NCI-H345 treated with DMSO at 0.1 percent for 48 hours (cell line): ENCODE measurements at regions not wholly inside any gene's neighbourhood (a gene's known extent, or its start where the extent isn't known, plus 50 kb on each side); places are given as distances from the start of the nearest gene placed in this dataset.
A peak's percentile ranks its signal among the peaks of the same experiment; 100 is the strongest.
"Not testable (repeated sequence)": the region's sequence is repeated elsewhere in the genome, so short reads cannot be mapped to it uniquely, and the experiment has no call there.

Experiments
- DNase-seq: peaks from one replicate; lab custom pipeline; 2025; ENCODE audit not compliant: unreplicated experiment; lab: John Stamatoyannopoulos, UW

DNA sequence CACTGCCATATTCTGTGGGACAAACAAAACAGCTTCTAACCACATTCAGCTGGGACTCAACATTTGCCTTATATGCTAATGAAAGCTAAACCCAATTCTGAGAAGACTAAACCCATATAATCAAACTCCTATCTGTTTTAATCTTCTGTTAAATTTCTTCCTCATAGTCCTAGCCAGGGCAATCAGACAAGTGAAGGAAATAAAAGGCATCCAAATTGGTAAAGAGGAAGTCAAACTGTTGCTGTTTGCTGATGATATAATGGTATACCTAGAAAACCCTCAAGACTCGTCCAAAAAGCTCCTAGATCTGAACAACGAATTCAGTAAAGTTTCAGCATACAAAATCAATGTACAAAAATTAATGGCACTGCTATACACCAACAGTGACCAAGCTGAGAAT, 157.1 kb downstream of the PHLDA1 start:
- no peak for DNase-seq

DNA sequence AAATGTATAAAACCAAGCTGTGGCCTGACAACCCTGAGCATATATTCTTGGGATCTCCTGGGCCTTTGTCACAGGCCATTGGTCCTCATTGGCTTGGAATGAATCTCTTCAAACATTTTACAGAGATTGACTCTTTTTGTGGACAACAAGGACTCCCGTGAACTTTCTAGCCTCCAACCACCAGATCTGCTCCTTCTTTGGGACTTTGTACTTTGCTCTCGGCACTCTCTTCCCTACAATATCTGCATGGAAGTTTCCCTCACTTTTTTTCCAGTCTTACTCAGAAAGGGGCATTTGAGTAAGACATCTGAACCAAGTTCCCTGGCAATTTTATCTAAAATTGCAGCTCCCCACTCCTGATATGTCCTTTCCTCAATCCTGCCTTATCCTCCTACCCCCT, 158.8 kb downstream of the PHLDA1 start:
- no peak for DNase-seq

GRCh38 chr12:75870878-75871277, 160.7 kb downstream of the PHLDA1 start:
- DNase-seq = no peak

DNA sequence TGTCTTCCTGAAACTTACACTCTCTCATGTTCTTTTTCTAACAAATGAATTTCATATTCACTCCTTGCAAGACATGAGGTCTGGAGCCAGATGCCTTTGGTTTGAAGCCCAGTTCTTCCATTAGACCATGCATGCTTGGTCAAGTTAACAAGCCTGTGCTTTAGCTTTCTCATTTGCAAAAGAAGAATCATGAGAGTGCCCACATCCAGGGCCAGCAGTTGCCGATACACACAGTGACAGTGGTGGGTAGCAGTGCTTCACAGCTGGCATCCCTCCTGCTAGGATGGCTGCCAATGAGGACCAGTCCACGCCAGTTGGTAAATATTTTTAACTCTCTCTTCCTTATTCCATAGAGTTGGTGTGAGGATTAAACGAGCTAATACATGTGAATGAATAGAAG, 163.1 kb downstream of the PHLDA1 start:
- DNase-seq = no peak

DNA sequence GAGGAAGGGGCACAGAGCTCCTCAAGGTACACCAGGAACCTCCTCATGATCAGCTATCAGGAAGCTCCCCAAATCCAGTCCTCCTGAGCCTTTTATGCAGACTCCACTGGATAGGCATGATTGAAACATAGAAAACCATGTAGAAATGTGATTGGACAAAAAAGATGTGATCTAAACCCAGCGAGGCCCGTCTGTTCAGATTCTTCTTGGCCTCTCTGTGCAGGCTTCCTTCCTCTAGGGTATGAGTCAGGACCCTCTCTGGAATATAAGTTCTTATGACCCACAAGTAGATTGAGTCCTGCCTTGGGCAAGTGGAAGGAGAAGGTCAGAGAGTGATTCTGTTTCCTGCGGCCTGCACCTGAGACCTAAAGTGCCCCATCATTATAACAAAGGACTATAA, 166.3 kb downstream of the PHLDA1 start:
- no peak for DNase-seq

DNA sequence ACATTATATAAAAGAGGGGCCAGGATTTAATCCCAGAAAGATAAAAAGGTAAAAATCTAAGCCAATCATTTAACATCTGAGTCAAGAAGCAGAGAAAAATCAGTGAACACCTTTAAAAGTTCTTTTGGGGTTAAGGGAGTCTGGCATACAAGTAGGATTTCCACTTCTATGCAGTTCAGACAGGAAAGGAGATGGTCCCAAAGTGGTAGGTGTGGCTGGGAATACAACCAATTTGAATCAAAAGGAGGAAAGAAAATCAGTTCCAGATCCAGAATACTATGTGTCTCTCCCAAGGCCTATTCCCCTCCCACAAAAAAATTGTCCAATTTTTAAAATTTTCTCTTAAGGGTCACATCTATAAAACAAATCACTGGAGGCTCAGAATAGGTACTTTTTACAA, 167.4 kb downstream of the PHLDA1 start:
- no peak for DNase-seq

DNA sequence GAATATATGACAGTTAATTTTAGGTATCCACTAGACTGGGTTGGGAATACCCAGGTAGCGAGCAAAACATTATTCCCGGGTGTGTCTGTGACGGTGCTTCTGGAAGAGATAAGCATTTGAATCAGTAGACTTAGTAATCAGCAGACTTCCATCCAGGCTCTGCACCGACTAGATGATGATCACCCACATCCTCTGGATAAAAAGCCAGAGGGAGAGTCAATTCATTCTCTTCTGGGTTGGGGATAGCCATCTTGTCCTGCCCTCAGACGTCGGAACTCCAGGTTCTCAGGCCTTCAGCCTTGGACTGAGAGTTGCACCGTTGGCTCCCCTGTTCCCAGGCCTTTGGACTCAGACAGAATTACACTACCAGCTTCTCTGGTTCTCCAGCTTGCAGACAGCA, 168.0 kb downstream of the PHLDA1 start:
- no peak for DNase-seq

- DNase-seq = no peak
Observed at GRCh38 chr12:75862692-75863471, 168.7 kb downstream of the PHLDA1 start.

GRCh38 chr12:75859868-75860267, 171.7 kb downstream of the PHLDA1 start:
- DNase-seq = no peak

DNA sequence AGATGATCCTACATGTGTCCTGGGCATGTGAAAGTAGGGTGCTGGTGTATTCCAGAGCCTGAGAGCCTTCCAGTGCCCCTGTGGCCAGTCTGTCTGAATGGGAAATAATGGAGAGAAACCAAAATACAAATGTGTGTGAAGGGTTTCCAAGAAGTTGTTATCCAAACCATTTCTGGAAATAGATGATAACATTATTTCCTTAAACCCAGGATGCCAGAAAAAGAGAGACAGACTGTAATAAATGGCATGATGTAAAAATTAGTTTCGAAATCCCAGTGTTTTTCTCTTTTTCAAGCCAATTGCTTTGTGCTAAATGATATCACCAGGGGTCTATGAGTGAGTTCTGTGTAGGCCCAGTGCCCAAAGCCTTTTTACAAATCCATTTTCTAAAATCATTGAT, 175.3 kb downstream of the PHLDA1 start:
- no peak for DNase-seq

DNA sequence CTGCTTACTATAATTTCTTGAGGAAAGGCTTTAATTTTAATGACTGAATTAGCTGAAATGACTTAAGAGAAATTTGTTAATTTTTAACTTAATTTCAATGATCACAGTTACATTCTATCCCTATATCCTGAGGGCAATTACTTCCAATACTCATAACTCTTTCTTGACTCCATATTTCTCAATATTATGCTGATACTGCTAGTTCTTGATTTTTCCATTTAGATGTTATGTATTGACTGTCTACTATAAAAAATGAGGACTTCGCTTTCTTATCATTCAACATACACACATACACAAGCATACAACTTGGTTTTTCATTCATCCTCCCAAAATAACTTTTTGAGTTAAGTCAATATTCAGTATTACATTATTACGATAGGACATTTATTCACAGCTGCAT, 176.2 kb downstream of the PHLDA1 start:
- no peak for DNase-seq

DNA sequence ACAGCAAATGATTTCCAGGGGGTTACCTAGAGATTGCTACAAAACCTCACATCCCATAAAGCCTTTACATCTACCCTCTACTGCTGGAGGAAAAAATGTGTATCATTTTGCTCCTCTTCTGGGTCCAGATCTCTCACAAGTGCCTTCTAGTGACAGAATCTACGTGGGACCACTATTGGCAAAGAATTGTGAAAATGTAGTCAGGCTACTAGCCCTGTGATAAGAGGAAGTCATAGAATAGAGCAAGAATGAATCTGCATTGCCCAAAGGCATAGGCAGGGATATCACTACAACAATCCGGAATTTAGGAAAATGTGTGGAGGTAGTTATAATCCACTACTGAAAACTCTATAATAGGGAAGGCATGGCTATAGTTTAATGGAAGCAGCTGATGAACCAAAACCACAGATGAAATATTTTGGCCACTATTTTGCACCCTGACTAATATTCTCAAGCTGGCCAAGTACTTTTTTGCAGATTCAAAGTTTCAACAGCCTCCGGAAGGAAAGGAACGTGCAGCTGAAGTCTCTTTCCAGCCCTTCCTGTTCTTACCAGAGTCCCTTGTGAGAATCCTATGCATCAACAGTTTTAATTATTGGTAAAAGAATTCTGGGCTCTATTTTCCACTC, 176.8 kb downstream of the PHLDA1 start:
- DNase-seq = no peak

DNA sequence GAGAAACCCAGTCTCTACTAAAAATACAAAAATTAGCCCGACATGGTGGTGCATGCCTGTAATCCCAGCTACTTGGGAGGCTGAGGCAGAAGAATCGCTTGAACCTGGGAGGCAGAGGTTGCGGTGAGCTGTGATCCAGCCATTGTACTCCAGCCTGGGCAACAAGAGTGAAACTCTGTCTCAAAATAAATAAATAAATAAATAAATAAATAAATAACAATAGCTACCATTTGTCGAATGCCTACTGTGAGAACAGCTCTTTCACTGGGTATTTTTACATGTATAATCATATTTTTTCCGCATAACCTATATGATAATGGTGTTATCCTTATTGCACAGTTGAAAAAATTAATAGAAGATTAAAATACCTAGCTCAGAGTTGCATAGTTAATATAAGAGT, 177.4 kb downstream of the PHLDA1 start:
- not testable (repeated sequence) for DNase-seq

GRCh38 chr12:75853626-75854025, 177.9 kb downstream of the PHLDA1 start:
- DNase-seq = no peak

DNA sequence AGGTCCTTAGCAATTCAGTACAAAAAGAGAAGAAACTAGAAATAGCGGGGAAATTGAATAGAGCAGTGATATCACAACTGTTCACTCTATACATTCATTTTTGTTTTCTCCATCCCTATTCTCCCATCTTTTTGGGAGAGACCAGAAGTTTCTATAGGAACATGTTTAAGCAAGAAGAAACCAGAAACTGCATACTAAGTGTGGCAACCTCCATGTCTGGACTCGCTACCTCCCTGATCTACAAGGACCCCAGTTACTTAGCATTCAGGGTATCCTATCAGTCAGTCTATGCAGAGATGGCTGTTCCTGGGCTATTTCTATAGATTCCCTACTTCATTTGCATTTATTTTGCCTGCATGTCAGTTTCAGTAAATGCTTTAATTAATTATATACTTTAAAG, 178.6 kb downstream of the PHLDA1 start:
- DNase-seq = no peak

- DNase-seq = peak; percentile 13
Observed at GRCh38 chr12:75852143-75852542, 179.4 kb downstream of the PHLDA1 start.

DNA sequence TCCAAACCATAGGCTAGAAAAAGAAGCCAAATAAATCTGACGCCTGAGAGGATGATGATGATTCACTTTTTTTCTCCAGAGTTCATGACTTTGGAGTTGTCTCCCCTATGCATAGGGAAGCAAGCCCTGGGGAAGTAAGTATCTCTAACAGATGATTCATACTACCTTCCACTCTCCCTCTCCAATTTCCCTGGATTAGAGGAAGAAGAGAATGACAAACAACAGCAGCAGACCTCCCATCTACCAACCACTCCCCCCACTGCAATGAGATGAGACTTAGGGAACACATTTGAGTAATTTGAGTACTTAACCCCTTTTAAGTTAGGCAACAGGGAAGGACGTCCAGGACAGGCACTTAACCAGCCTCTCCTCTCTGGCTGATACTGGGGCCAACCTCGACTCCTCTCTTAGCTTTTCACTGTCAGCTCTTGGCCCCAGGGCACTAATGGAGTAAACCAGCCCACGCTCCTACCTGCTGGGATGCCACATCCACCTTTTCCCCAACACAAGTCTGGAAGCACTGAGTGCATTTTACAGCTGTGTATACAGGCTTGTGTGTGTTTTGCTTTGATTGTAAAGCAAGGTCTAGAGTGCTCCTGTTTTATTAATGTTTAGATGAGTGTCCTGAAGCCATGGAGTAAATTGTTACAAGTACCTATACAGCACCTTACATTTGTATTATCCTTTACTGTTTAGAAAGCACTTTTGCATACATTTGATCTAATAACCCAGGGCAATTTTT, 180.7 kb downstream of the PHLDA1 start:
- DNase-seq = peak; percentile 73

DNA sequence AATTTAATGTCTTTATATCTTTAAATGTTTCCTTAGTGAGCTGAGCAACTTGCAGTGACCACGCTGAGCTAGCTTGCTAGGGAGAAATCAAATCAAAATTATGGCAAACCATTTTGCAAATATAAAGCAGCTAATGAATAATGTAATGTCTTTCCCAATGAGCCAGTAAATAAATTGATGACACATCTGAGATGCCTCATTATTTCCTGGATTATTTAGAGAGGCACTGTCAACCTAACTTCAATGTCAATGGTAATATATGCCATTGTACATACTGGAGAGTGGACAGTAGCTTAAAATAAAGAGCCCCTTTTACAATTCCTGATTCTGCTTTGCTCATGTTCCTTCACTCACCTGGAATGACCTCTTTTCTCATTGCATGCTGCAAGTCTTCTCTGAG, 182.6 kb downstream of the PHLDA1 start:
- no peak for DNase-seq

GRCh38 chr12:75848431-75848925, 183.1 kb downstream of the PHLDA1 start:
- no peak for DNase-seq

- no peak for DNase-seq
Observed at GRCh38 chr12:75846102-75846501, 185.5 kb downstream of the PHLDA1 start.

DNA sequence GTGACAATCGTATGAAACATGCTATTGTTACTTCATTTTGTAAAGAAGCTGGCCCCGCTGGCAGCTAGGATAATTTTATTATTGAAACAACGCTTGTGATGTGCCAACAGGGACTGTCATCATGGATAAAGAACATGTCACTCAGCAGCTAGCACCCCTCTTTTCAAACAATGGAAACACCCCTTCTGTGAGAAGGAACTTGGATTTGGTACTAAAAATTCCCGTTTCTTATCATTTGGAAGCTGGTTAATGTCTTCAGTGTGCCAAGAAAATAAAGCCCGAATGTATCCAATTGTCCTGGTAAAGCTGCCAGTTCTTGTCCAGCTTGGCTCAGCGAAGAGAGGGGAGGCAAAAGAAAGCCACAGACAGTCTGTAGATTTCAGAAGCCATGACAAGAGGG, 186.6 kb downstream of the PHLDA1 start:
- DNase-seq = no peak
